ENCODE measurements at regions not wholly inside any gene's neighbourhood (a gene's known extent, or its start where the extent isn't known, plus 50 kb on each side); places are given as distances from the start of the nearest gene placed in this dataset.

DNA sequence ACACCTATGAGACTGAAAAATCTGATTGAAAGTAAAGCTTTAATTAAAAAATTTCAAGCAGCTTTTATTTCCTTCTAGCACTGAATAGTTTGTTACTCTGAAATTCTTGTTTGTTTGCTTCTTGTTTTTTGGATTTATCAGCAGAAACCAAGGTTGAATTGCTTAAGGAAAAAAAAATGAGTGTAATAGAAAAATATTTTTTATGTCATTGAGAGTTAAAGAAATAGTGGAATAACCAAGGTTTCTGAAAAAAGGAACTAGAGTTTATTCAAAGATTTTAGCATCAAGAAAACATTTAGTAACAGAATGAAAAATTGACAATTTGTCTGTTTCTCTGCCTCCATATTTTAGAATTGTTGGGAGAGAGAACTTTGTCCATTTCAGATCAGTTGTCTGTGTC is 1852.2 kb downstream of the PCDH7 start:
- H3K4me3 Mint-ChIP-seq (ENCODE audit: unreplicated experiment): no peak overlapping the region
- no peak for DNase-seq
- H3K36me3 ChIP-seq (ENCODE audit: control insufficient read depth, insufficient read depth, low read length): no peaks in the 10 kb centered on the region
- H3K4me1 ChIP-seq: no peaks in the 10 kb centered on the region
- POLR2A ChIA-PET: no interaction called here
- no peaks in the 10 kb centered on the region for H3K9me3 ChIP-seq
- H3K4me3 ChIP-seq (ENCODE audit: low read depth, low read length): no peak overlapping the region
- H3K27me3 ChIP-seq (replicated peaks; ENCODE audit: control insufficient read depth, insufficient read depth, low read length): no peaks in the 10 kb centered on the region
- TF ChIP-seq, protein P1, sequence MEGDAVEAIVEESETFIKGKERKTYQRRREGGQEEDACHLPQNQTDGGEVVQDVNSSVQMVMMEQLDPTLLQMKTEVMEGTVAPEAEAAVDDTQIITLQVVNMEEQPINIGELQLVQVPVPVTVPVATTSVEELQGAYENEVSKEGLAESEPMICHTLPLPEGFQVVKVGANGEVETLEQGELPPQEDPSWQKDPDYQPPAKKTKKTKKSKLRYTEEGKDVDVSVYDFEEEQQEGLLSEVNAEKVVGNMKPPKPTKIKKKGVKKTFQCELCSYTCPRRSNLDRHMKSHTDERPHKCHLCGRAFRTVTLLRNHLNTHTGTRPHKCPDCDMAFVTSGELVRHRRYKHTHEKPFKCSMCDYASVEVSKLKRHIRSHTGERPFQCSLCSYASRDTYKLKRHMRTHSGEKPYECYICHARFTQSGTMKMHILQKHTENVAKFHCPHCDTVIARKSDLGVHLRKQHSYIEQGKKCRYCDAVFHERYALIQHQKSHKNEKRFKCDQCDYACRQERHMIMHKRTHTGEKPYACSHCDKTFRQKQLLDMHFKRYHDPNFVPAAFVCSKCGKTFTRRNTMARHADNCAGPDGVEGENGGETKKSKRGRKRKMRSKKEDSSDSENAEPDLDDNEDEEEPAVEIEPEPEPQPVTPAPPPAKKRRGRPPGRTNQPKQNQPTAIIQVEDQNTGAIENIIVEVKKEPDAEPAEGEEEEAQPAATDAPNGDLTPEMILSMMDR (IDR thresholded peaks at IDR 0.05; ENCODE audit: insufficient read depth in 1 of 2, low read depth in 1 of 2, low read length in 1 of 2, severe bottlenecking in 1 of 2, unreplicated experiment in 1 of 2): no peak
- H3K4me1 Mint-ChIP-seq (ENCODE audit: low read depth, unreplicated experiment): no peaks in the 10 kb centered on the region
- BruUV-seq (replicated peaks): no TSS peak
- CTCF ChIA-PET: no interaction called here
- H3K9me3 Mint-ChIP-seq (ENCODE audit: unreplicated experiment): no peaks in the 10 kb centered on the region
- intact Hi-C loops (cut with micrococcal nuclease; ENCODE audit: unreplicated experiment): no loop called here
- no peaks in the 10 kb centered on the region for H3K36me3 Mint-ChIP-seq (ENCODE audit: insufficient read depth, unreplicated experiment)
- no peak overlapping the region for H3K27ac Mint-ChIP-seq (ENCODE audit: unreplicated experiment)
- H3K27me3 Mint-ChIP-seq (ENCODE audit: insufficient read depth, unreplicated experiment): no peaks in the 10 kb centered on the region

DNA sequence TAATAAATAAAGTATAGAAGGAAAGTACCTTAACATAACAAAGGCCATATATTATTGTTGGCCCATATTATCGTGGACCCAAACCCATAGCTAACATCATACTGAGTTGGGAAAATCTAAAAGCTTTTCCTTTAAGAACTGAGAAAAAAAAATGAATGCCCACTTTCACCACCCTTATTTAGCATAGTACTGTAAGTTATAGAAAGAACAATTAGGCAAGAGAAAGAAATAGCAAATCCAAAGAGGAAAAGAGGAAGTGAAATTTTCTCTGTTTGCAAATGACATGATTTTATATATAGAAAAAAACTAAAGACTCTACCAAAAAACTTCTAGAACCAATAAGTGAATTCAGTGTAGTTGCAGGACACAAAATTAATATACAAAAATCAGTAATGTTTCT is 1854.6 kb downstream of the PCDH7 start:
- BruUV-seq (replicated peaks): no TSS peak

DNA sequence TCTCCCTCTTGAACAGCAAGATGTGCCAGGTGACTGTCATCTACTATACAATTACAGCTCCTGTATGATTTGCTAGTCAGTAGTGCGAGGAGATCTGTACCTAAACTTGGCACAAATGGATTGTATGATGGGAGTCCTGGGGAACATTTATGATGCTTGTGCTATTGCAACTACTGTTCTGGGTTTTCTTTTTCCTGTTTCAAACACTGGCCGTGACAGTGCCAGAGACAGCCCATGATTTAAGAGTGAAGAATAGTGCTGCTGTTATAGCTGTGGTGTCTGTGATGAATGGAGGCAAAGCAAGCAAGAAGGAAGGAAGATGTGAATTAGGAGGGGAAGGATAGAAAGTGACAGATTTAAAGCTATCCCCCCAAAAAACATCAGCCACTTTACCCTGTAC is 1868.9 kb downstream of the PCDH7 start:
- H3K36me3 ChIP-seq (ENCODE audit: control insufficient read depth, insufficient read depth, low read length): no peaks in the 10 kb centered on the region
- no peak overlapping the region for H3K27ac Mint-ChIP-seq (ENCODE audit: unreplicated experiment)
- no peak for DNase-seq
- no peaks in the 10 kb centered on the region for H3K27me3 ChIP-seq (replicated peaks; ENCODE audit: control insufficient read depth, insufficient read depth, low read length)
- TF ChIP-seq, protein P1 (IDR thresholded peaks at IDR 0.05; ENCODE audit: insufficient read depth in 1 of 2, low read depth in 1 of 2, low read length in 1 of 2, severe bottlenecking in 1 of 2, unreplicated experiment in 1 of 2): no peak
- no peak overlapping the region for H3K4me3 Mint-ChIP-seq (ENCODE audit: unreplicated experiment)
- POLR2A ChIA-PET: no interaction called here
- no peaks in the 10 kb centered on the region for H3K4me1 ChIP-seq
- H3K4me1 Mint-ChIP-seq (ENCODE audit: low read depth, unreplicated experiment): no peaks in the 10 kb centered on the region
- H3K36me3 Mint-ChIP-seq (ENCODE audit: insufficient read depth, unreplicated experiment): no peaks in the 10 kb centered on the region
- no peaks in the 10 kb centered on the region for H3K9me3 ChIP-seq
- no TSS peak for BruUV-seq (replicated peaks)
- no peak overlapping the region for H3K4me3 ChIP-seq (ENCODE audit: low read depth, low read length)
- CTCF ChIA-PET: no interaction called here
- no peaks in the 10 kb centered on the region for H3K27me3 Mint-ChIP-seq (ENCODE audit: insufficient read depth, unreplicated experiment)
- H3K9me3 Mint-ChIP-seq (ENCODE audit: unreplicated experiment): no peaks in the 10 kb centered on the region
- intact Hi-C loops (cut with micrococcal nuclease; ENCODE audit: unreplicated experiment): no loop called here

More for the DNA sequence above, 1854.6 kb downstream of the PCDH7 start:
- CTCF ChIA-PET: no interaction called here
- TF ChIP-seq, protein P1 (IDR thresholded peaks at IDR 0.05; ENCODE audit: insufficient read depth in 1 of 2, low read depth in 1 of 2, low read length in 1 of 2, severe bottlenecking in 1 of 2, unreplicated experiment in 1 of 2): no peak
- Mint-ChIP-seq H3K4me1 (ENCODE audit: low read depth, unreplicated experiment) (no peaks in the 10 kb centered on the region), H3K36me3 (ENCODE audit: insufficient read depth, unreplicated experiment) (no peaks in the 10 kb centered on the region), H3K4me3 (ENCODE audit: unreplicated experiment) (no peak overlapping the region), H3K27me3 (ENCODE audit: insufficient read depth, unreplicated experiment) (no peaks in the 10 kb centered on the region), H3K9me3 (ENCODE audit: unreplicated experiment) (no peaks in the 10 kb centered on the region), H3K27ac (ENCODE audit: unreplicated experiment) (no peak overlapping the region)
- no peaks in the 10 kb centered on the region for H3K27me3 ChIP-seq (replicated peaks; ENCODE audit: control insufficient read depth, insufficient read depth, low read length)
- DNase-seq: no peak
- H3K4me1 ChIP-seq: no peaks in the 10 kb centered on the region
- H3K36me3 ChIP-seq (ENCODE audit: control insufficient read depth, insufficient read depth, low read length): no peaks in the 10 kb centered on the region
- H3K9me3 ChIP-seq: no peaks in the 10 kb centered on the region
- no peak overlapping the region for H3K4me3 ChIP-seq (ENCODE audit: low read depth, low read length)
- POLR2A ChIA-PET: no interaction called here
- intact Hi-C loops (cut with micrococcal nuclease; ENCODE audit: unreplicated experiment): no loop called here

Measured in Caco-2 (cell line).